ENCODE measurements at regions not wholly inside any gene's neighbourhood (a gene's known extent, or its start where the extent isn't known, plus 50 kb on each side); places are given as distances from the start of the nearest gene placed in this dataset.
"Not testable (repeated sequence)": the region's sequence is repeated elsewhere in the genome, so short reads cannot be mapped to it uniquely, and the experiment has no call there.

GRCh38 chr17:21602176-21602575 lies 90.1 kb upstream of the KCNJ18 start:
- DNase-seq (no peak), ATAC-seq (no peak)
- intact Hi-C loops (cut with micrococcal nuclease): no loop called here

DNA sequence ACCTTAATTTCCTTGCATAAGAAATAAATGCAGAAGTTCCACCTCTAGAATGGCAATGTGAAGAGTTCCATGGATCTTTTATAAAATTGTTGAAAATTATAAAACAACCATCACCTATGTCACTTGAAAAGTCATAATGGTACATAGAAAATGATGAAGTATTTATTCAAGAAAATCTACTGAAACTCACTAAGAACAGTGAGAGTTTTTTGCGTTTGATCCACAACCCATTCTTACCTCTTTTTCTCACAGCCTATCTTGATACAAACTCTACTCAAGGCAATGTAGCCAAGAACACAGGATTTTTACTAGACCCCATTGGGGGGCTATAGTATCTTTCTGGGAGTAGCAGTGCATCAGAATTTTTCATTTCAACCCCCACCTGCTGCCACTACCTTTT lies 89.0 kb upstream of the KCNJ18 start:
- intact Hi-C loops (cut with micrococcal nuclease): not testable (repeated sequence)

GRCh38 chr17:21611443-21611842 lies 80.9 kb upstream of the KCNJ18 start:
- ATAC-seq; DNase-seq; intact Hi-C loops (cut with micrococcal nuclease): not testable (repeated sequence)

More for the DNA sequence above, 89.0 kb upstream of the KCNJ18 start:
- not testable (repeated sequence) for DNase-seq, ATAC-seq

GRCh38 chr17:21612123-21613070 lies 79.9 kb upstream of the KCNJ18 start:
- DNase-seq; intact Hi-C loops (cut with micrococcal nuclease); ATAC-seq: not testable (repeated sequence)

GRCh38 chr17:21613071-21613429 lies 79.3 kb upstream of the KCNJ18 start:
- intact Hi-C loops (cut with micrococcal nuclease): no loop called here
- no peak for ATAC-seq

GRCh38 chr17:21626987-21627386 lies 65.3 kb upstream of the KCNJ18 start:
- DNase-seq; intact Hi-C loops (cut with micrococcal nuclease); ATAC-seq: not testable (repeated sequence)

More at GRCh38 chr17:21613071-21613429, 79.3 kb upstream of the KCNJ18 start:
- no peak for DNase-seq
